ENCODE measurements at regions not wholly inside any gene's neighbourhood (a gene's known extent, or its start where the extent isn't known, plus 50 kb on each side); places are given as distances from the start of the nearest gene placed in this dataset.

- TF ChIP-seq CTCF (IDR thresholded peaks at IDR 0.05; ENCODE audit: low read depth, low read length) (no peak), EZH2phosphoT487 (IDR thresholded peaks at IDR 0.05; ENCODE audit: low read depth) (no peak)
Measured at GRCh38 chr6:23663096-23663495, 462.9 kb upstream of the NRSN1 start.

Data from OCI-LY3 (cell line).